ENCODE measurements at regions not wholly inside any gene's neighbourhood (a gene's known extent, or its start where the extent isn't known, plus 50 kb on each side); places are given as distances from the start of the nearest gene placed in this dataset.
"Not testable (repeated sequence)": the region's sequence is repeated elsewhere in the genome, so short reads cannot be mapped to it uniquely, and the experiment has no call there.

DNA sequence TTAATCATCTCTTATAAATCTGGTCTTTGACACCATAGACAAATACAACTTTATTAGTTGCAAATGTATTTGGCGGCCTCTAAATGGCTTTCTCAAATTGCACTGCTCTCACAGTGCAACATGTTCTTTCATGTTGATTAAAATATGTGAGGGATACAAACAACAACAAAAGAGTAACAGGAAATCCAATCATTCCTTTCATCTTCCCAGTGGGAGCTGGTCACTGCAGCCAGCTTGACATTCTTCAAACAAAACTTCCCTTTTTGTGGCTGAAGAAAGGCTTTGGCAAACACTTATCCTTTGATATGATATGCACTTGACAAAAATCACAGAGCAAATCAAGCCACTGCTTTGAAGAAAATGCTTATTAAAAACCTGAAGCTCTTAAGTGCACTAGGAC is 973.6 kb downstream of the EPHA3 start:
- Histone ChIP-seq H3K9me3 (no peaks in the 10 kb centered on the region), H3K4me3 (ENCODE audit: low read depth, low read length) (no peak overlapping the region), H3K27me3 (no peaks in the 10 kb centered on the region), H3K36me3 (no peaks in the 10 kb centered on the region), H3K4me1 (no peaks in the 10 kb centered on the region)
- TF ChIP-seq, protein P1, sequence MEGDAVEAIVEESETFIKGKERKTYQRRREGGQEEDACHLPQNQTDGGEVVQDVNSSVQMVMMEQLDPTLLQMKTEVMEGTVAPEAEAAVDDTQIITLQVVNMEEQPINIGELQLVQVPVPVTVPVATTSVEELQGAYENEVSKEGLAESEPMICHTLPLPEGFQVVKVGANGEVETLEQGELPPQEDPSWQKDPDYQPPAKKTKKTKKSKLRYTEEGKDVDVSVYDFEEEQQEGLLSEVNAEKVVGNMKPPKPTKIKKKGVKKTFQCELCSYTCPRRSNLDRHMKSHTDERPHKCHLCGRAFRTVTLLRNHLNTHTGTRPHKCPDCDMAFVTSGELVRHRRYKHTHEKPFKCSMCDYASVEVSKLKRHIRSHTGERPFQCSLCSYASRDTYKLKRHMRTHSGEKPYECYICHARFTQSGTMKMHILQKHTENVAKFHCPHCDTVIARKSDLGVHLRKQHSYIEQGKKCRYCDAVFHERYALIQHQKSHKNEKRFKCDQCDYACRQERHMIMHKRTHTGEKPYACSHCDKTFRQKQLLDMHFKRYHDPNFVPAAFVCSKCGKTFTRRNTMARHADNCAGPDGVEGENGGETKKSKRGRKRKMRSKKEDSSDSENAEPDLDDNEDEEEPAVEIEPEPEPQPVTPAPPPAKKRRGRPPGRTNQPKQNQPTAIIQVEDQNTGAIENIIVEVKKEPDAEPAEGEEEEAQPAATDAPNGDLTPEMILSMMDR (IDR thresholded peaks at IDR 0.05; ENCODE audit: low read depth, low read length): no peak
- no peak for DNase-seq

DNA sequence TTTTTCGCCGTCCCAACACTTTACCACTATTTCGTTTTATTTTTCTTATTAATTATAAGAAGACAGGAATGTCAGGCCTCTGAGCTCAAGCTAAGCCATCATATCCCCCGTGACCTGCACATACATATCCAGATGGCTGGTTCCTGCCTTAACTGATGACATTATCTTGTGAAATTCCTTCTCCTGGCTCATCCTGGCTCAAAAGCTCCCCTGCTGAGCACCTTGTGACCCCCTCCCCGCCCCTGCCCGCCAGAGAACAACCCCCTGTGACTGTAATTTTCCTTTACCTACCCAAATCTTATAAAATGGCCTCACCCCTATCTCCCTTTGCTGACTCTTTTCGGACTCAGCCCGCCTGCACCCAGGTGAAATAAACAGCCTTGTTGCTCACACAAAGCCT is 978.9 kb downstream of the EPHA3 start:
- H3K9me3 ChIP-seq; H3K4me3 ChIP-seq (ENCODE audit: low read depth, low read length); H3K4me1 ChIP-seq; H3K27me3 ChIP-seq; DNase-seq; H3K36me3 ChIP-seq: not testable (repeated sequence)

DNA sequence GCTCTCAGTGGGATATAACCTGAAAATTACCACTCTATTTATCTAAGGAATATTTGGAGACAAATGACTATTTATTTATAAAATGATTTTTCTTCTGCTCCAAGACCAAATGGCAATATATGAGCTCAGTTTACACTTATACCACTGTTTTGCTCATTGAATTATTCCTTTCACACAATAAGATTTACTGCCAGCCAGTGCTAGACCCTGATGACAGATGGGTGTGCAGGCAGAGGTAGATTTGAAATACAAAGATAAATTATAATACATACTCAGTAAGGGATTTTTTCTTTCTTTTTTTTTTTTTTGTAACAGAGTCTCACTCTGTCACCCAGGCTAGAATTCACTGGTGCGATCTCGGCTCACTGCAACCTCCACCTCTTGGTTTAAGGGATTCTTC is 980.3 kb downstream of the EPHA3 start:
- H3K27me3 ChIP-seq: no peaks in the 10 kb centered on the region
- no peaks in the 10 kb centered on the region for H3K4me1 ChIP-seq
- H3K9me3 ChIP-seq: no peaks in the 10 kb centered on the region
- no peak for DNase-seq
- H3K36me3 ChIP-seq: no peaks in the 10 kb centered on the region
- TF ChIP-seq, protein P1 (IDR thresholded peaks at IDR 0.05; ENCODE audit: low read depth, low read length): no peak
- H3K4me3 ChIP-seq (ENCODE audit: low read depth, low read length): no peak overlapping the region

DNA sequence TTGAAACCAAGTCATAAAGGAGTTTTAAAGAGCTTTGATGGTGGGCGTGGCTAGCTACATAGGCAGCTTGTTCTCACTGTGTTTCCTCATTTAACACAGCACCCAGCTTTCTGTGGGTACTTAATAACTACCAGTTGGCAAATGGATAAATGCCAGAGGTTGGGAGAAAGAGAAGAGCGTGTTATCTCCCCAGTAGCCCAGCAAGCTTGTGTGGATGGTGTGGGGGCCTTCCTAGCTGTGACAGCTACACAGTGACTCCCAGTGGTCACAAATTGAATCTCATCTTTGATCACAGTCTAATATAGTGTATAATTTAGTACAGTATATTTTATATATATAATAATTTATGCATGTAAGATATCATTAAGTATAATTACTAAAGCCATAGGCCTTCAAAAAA is 984.1 kb downstream of the EPHA3 start:
- peak; percentile 50 for DNase-seq
- Histone ChIP-seq H3K9me3 (no peaks in the 10 kb centered on the region), H3K4me1 (no peaks in the 10 kb centered on the region), H3K36me3 (no peaks in the 10 kb centered on the region), H3K4me3 (ENCODE audit: low read depth, low read length) (no peak overlapping the region), H3K27me3 (no peaks in the 10 kb centered on the region)
- TF ChIP-seq, protein P1 (IDR thresholded peaks at IDR 0.05; ENCODE audit: low read depth, low read length): peak; percentile 77

DNA sequence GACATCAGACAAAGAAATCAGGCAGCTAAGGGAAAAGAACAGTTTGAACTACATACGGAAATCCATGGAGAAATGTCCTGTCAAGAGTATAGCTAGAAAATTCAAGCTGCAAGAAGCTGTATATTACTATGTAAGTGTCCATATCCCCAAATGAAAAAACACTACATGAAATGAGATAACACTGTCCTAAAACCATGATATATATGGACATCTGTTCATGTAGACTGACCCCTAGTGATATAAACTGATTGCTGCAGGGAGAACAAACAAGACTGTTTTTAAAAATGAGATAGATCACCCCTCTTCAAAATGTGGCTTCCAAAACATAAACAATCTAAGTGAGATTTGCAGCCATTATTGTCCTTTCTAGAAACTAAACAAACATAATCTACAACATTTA is 985.6 kb downstream of the EPHA3 start:
- Histone ChIP-seq H3K4me3 (ENCODE audit: low read depth, low read length) (no peak overlapping the region), H3K9me3 (no peaks in the 10 kb centered on the region), H3K27me3 (no peaks in the 10 kb centered on the region), H3K36me3 (no peaks in the 10 kb centered on the region), H3K4me1 (no peaks in the 10 kb centered on the region)
- TF ChIP-seq, protein P1 (IDR thresholded peaks at IDR 0.05; ENCODE audit: low read depth, low read length): peak; percentile 60
- no peak for DNase-seq

DNA sequence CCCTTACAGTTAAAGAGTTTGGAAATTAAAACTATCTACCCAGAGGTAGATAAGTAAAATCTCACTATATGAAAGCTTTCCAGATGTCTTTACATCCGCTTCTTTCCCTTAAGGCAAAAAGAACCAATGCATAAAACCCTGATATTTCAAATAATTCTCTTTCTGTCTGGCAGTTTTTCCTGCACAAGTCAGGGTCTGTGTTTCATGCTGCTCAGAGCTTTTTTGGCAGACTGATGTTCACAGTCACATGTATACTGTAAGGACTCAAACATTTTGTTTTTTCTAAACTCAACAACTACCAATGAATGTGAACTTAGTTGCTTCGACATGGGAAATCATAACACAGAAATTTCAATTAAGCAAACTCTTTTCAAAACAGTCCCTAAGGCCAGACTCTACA is 988.4 kb downstream of the EPHA3 start:
- TF ChIP-seq, protein P1 (IDR thresholded peaks at IDR 0.05; ENCODE audit: low read depth, low read length): no peak
- no peaks in the 10 kb centered on the region for H3K27me3 ChIP-seq
- DNase-seq: no peak
- no peak overlapping the region for H3K4me3 ChIP-seq (ENCODE audit: low read depth, low read length)
- no peaks in the 10 kb centered on the region for H3K9me3 ChIP-seq
- H3K4me1 ChIP-seq: no peaks in the 10 kb centered on the region
- H3K36me3 ChIP-seq: no peaks in the 10 kb centered on the region

DNA sequence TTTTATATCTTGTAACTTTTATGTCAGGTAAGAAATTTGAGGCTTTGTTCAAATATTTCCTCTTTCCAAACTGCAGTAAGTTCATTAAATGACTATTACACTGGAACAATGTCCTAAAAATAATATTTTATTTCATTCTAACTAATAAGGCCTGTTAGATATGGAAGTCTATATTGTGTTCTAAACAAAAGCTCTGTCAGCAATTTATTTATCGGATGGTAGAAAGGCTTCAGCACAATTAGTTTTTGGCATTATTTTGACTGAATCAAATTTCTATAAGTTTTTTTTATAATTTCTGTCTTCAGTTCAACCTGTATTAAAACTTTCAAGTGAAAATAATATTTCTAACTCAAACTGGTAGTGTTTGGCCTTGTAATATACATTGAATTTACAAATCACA is 992.1 kb downstream of the EPHA3 start:
- no peak overlapping the region for H3K4me3 ChIP-seq (ENCODE audit: low read depth, low read length)
- TF ChIP-seq, protein P1 (IDR thresholded peaks at IDR 0.05; ENCODE audit: low read depth, low read length): no peak
- no peak for DNase-seq

More for the DNA sequence above, 992.1 kb downstream of the EPHA3 start:
- no peaks in the 10 kb centered on the region for H3K4me1 ChIP-seq
- no peaks in the 10 kb centered on the region for H3K27me3 ChIP-seq
- H3K9me3 ChIP-seq: no peaks in the 10 kb centered on the region
- no peaks in the 10 kb centered on the region for H3K36me3 ChIP-seq
